ENCODE measurements at regions not wholly inside any gene's neighbourhood (a gene's known extent, or its start where the extent isn't known, plus 50 kb on each side); places are given as distances from the start of the nearest gene placed in this dataset.

GRCh38 chr2:71798266-71799012 is 345.1 kb downstream of the DYSF start:
- TF ChIP-seq GATA3 (IDR thresholded peaks at IDR 0.05; ENCODE audit: low read depth, low read length) = no peak
- no peak for TF ChIP-seq GATA2 (IDR thresholded peaks at IDR 0.05; ENCODE audit: low read depth, low read length)

- TF ChIP-seq GATA3 (IDR thresholded peaks at IDR 0.05; ENCODE audit: low read depth, low read length) = no peak
- no peak for TF ChIP-seq GATA2 (IDR thresholded peaks at IDR 0.05; ENCODE audit: low read depth, low read length)
These were observed 343.9 kb downstream of the DYSF start for GRCh38 chr2:71797035-71797810.

- TF ChIP-seq GATA2 (IDR thresholded peaks at IDR 0.05; ENCODE audit: low read depth, low read length) (no peak), GATA3 (IDR thresholded peaks at IDR 0.05; ENCODE audit: low read depth, low read length) (no peak)
These were observed 342.8 kb downstream of the DYSF start for GRCh38 chr2:71796174-71796593.

- TF ChIP-seq GATA3 (IDR thresholded peaks at IDR 0.05; ENCODE audit: low read depth, low read length) (no peak), GATA2 (IDR thresholded peaks at IDR 0.05; ENCODE audit: low read depth, low read length) (no peak)
These were observed 342.1 kb downstream of the DYSF start for GRCh38 chr2:71795486-71795885.

GRCh38 chr2:71794611-71795010 is 341.2 kb downstream of the DYSF start:
- TF ChIP-seq GATA2 (IDR thresholded peaks at IDR 0.05; ENCODE audit: low read depth, low read length) (no peak), GATA3 (IDR thresholded peaks at IDR 0.05; ENCODE audit: low read depth, low read length) (no peak)

GRCh38 chr2:71793926-71794325 is 340.6 kb downstream of the DYSF start:
- TF ChIP-seq GATA2 (IDR thresholded peaks at IDR 0.05; ENCODE audit: low read depth, low read length) (no peak), GATA3 (IDR thresholded peaks at IDR 0.05; ENCODE audit: low read depth, low read length) (no peak)

GRCh38 chr2:71792926-71793761 is 339.8 kb downstream of the DYSF start:
- no peak for TF ChIP-seq GATA2 (IDR thresholded peaks at IDR 0.05; ENCODE audit: low read depth, low read length)
- no peak for TF ChIP-seq GATA3 (IDR thresholded peaks at IDR 0.05; ENCODE audit: low read depth, low read length)

GRCh38 chr2:71791501-71792135 is 338.3 kb downstream of the DYSF start:
- TF ChIP-seq GATA3 (IDR thresholded peaks at IDR 0.05; ENCODE audit: low read depth, low read length) = no peak
- no peak for TF ChIP-seq GATA2 (IDR thresholded peaks at IDR 0.05; ENCODE audit: low read depth, low read length)

GRCh38 chr2:71791061-71791450 is 337.7 kb downstream of the DYSF start:
- no peak for TF ChIP-seq GATA3 (IDR thresholded peaks at IDR 0.05; ENCODE audit: low read depth, low read length)
- no peak for TF ChIP-seq GATA2 (IDR thresholded peaks at IDR 0.05; ENCODE audit: low read depth, low read length)

- TF ChIP-seq GATA2 (IDR thresholded peaks at IDR 0.05; ENCODE audit: low read depth, low read length) = no peak
- no peak for TF ChIP-seq GATA3 (IDR thresholded peaks at IDR 0.05; ENCODE audit: low read depth, low read length)
These were observed 337.1 kb downstream of the DYSF start for GRCh38 chr2:71790226-71791060.

- TF ChIP-seq GATA2 (IDR thresholded peaks at IDR 0.05; ENCODE audit: low read depth, low read length) = no peak
These were observed 336.3 kb downstream of the DYSF start for GRCh38 chr2:71789556-71790204.

- TF ChIP-seq GATA3 (IDR thresholded peaks at IDR 0.05; ENCODE audit: low read depth, low read length) = no peak
- no peak for TF ChIP-seq GATA2 (IDR thresholded peaks at IDR 0.05; ENCODE audit: low read depth, low read length)
These were observed 335.4 kb downstream of the DYSF start for GRCh38 chr2:71788601-71789240.
